ENCODE measurements at regions not wholly inside any gene's neighbourhood (a gene's known extent, or its start where the extent isn't known, plus 50 kb on each side); places are given as distances from the start of the nearest gene placed in this dataset.
"Not testable (repeated sequence)": the region's sequence is repeated elsewhere in the genome, so short reads cannot be mapped to it uniquely, and the experiment has no call there.

- peak; percentile 58 for DNase-seq (ENCODE audit: low spot score)
Observed at GRCh38 chr7:68176974-68177373, 1180.3 kb downstream of the TYW1 start.

- no peak for DNase-seq (ENCODE audit: low spot score)
Observed at GRCh38 chr7:68180761-68181160, 1184.1 kb downstream of the TYW1 start.

GRCh38 chr7:68183176-68183575, 1186.5 kb downstream of the TYW1 start:
- DNase-seq (ENCODE audit: low spot score): no peak

GRCh38 chr7:68185631-68186456, 1189.2 kb downstream of the TYW1 start:
- DNase-seq (ENCODE audit: low spot score): no peak

- DNase-seq (ENCODE audit: low spot score): no peak
Observed at GRCh38 chr7:68187532-68187931, 1190.9 kb downstream of the TYW1 start.

GRCh38 chr7:68192941-68193340, 1196.3 kb downstream of the TYW1 start:
- DNase-seq (ENCODE audit: low spot score): no peak

GRCh38 chr7:68195642-68196041, 1199.0 kb downstream of the TYW1 start:
- not testable (repeated sequence) for DNase-seq (ENCODE audit: low spot score)

- no peak for DNase-seq (ENCODE audit: low spot score)
Observed at GRCh38 chr7:68200051-68200670, 1203.5 kb downstream of the TYW1 start.

- no peak for DNase-seq (ENCODE audit: low spot score)
Observed at GRCh38 chr7:68203251-68203650, 1206.6 kb downstream of the TYW1 start.

- no peak for DNase-seq (ENCODE audit: low spot score)
Observed at GRCh38 chr7:68205826-68206225, 1209.2 kb downstream of the TYW1 start.

GRCh38 chr7:68206946-68207485, 1210.4 kb downstream of the TYW1 start:
- DNase-seq (ENCODE audit: low spot score): no peak

GRCh38 chr7:68207676-68208075, 1211.0 kb downstream of the TYW1 start:
- DNase-seq (ENCODE audit: low spot score): no peak

GRCh38 chr7:68209486-68209885, 1212.9 kb downstream of the TYW1 start:
- no peak for DNase-seq (ENCODE audit: low spot score)

- no peak for DNase-seq (ENCODE audit: low spot score)
Observed at GRCh38 chr7:68213838-68214237, 1217.2 kb downstream of the TYW1 start.

- peak; percentile 50 for DNase-seq (ENCODE audit: low spot score)
Observed at GRCh38 chr7:68216051-68216450, 1219.4 kb downstream of the TYW1 start.

- no peak for DNase-seq (ENCODE audit: low spot score)
Observed at GRCh38 chr7:68217426-68217825, 1220.8 kb downstream of the TYW1 start.

- DNase-seq (ENCODE audit: low spot score): no peak
Observed at GRCh38 chr7:68218461-68218860, 1221.8 kb downstream of the TYW1 start.

- peak; percentile 21 for DNase-seq (ENCODE audit: low spot score)
Observed at GRCh38 chr7:68222311-68222710, 1225.7 kb downstream of the TYW1 start.

GRCh38 chr7:68224041-68224741, 1227.6 kb downstream of the TYW1 start:
- peak; percentile 75 for DNase-seq (ENCODE audit: low spot score)

- not testable (repeated sequence) for DNase-seq (ENCODE audit: low spot score)
Observed at GRCh38 chr7:68231011-68231410, 1234.4 kb downstream of the TYW1 start.

- DNase-seq (ENCODE audit: low spot score): no peak
Observed at GRCh38 chr7:68235937-68236336, 1239.3 kb downstream of the TYW1 start.

- DNase-seq (ENCODE audit: low spot score): no peak
Observed at GRCh38 chr7:68238204-68238805, 1241.7 kb downstream of the TYW1 start.

All from globus pallidus (tissue), 1 donor.